Osteoblast (primary cell): ENCODE measurements at regions not wholly inside any gene's neighbourhood (a gene's known extent, or its start where the extent isn't known, plus 50 kb on each side); places are given as distances from the start of the nearest gene placed in this dataset.

Experiments used
- DNase-seq: peaks from one replicate; pipeline ENCODE4 v3.0.0; 2011; ENCODE audit warnings: low spot score, mixed read lengths; ENCODE audit not compliant: insufficient read length; ENCODE audit errors: missing footprints
- H2AFZ ChIP-seq: 2 replicates; pipeline ENCODE4 v1.6.0; 2011; ENCODE audit warnings: mild to moderate bottlenecking, low read length
- H3K27ac ChIP-seq: 2 replicates; pipeline ENCODE4 v1.5.1; 2011; ENCODE audit warnings: mild to moderate bottlenecking, low read depth, low read length, moderate library complexity
- H3K27me3 ChIP-seq: 2 replicates; pipeline ENCODE4 v1.6.0; 2012; ENCODE audit warnings: mild to moderate bottlenecking, control low read depth, inconsistent platforms, low read length, moderate library complexity; ENCODE audit not compliant: insufficient read depth
- H3K36me3 ChIP-seq: 2 replicates; pipeline ENCODE4 v1.5.1; 2011; ENCODE audit warnings: mild to moderate bottlenecking, low read length, control low read depth, moderate library complexity; ENCODE audit not compliant: insufficient read depth
- H3K4me1 ChIP-seq: 2 replicates; pipeline ENCODE4 v1.5.1; 2011; ENCODE audit warnings: mild to moderate bottlenecking, low read length, control low read depth, moderate library complexity; ENCODE audit not compliant: insufficient read depth
- H3K4me2 ChIP-seq: 2 replicates; pipeline ENCODE4 v1.6.0; 2011; ENCODE audit warnings: mild to moderate bottlenecking, low read length; ENCODE audit not compliant: insufficient read depth
- H3K4me3 ChIP-seq: fragments of 200-600 bp; sonication (generic); 3 replicates; pipeline ENCODE4 v1.5.1; 2012; ENCODE audit warnings: mild to moderate bottlenecking, low read length, inconsistent platforms; ENCODE audit not compliant: insufficient read depth
- H3K79me2 ChIP-seq: 2 replicates; pipeline ENCODE4 v1.6.0; 2012; ENCODE audit warnings: mild to moderate bottlenecking, low read length, control low read depth, inconsistent platforms; ENCODE audit not compliant: insufficient read depth
- H3K9me3 ChIP-seq: 2 replicates; pipeline ENCODE4 v1.5.1; 2011; ENCODE audit warnings: low read depth, low read length, control low read depth
- H4K20me1 ChIP-seq: 2 replicates; pipeline ENCODE4 v1.6.0; 2012; ENCODE audit warnings: mild to moderate bottlenecking, low read length, control low read depth; ENCODE audit not compliant: insufficient read depth
- CTCF ChIP-seq: IDR thresholded peaks from 2 replicates; pipeline ENCODE4 v1.5.1; 2011; ENCODE audit warnings: mild to moderate bottlenecking, low read depth, low read length, moderate library complexity; ENCODE audit errors: extremely low read depth

DNA sequence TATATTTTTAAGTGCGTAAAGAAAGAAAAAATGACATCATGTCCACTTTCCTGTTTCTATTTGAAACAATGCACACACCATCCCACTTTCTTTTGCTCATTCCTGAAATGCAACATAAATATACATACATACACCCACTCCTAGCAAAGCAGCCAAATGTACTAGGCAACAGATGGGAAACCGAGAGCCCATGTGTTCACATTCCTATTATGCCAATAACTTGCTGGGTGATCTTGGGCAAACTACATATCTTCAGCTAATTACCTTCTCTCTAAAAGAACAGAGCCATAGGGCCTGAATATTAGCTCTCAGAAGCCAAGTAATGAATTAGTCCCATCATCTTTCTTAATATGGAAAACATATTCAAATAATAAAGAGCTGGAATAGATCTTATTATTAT lies 610.6 kb upstream of the ATXN8OS start:
- H3K79me2 ChIP-seq, result no peaks in the 10 kb centered on the region

DNA sequence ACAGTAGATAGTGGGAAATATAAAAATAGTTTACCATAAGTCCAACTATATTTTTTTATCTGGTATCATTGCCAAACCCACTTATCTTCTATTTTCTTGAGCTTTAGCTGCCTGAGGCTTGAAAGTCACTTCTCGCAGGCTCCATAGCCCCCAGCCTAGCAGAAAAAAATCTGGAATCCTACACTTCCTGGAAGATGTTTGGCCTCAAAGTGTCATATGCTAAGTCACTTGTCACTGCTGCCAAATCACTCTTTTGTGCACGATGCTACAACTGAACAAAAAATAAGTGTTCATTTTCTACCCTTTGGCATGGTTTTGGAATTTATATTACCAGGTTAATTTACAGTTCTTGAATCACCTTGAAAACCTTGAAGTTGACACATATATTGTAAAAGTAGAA lies 612.5 kb upstream of the ATXN8OS start:
- Histone ChIP-seq H3K9me3 (peaks cover 2% of the 10 kb centered on the region), H3K36me3 (no peaks in the 10 kb centered on the region)
- no peak for DNase-seq

More for the DNA sequence above, 610.6 kb upstream of the ATXN8OS start:
- no peak overlapping the region for H3K4me2 ChIP-seq
- TF ChIP-seq CTCF, result no peak
- no peak overlapping the region for H2AFZ ChIP-seq
- no peaks in the 10 kb centered on the region for H4K20me1 ChIP-seq
- DNase-seq, result no peak
- no peak overlapping the region for H3K4me3 ChIP-seq
- H3K27ac ChIP-seq, result no peak overlapping the region
- H3K9me3 ChIP-seq, result no peaks in the 10 kb centered on the region
- no peaks in the 10 kb centered on the region for H3K36me3 ChIP-seq
- no peaks in the 10 kb centered on the region for H3K4me1 ChIP-seq
- H3K27me3 ChIP-seq, result no peaks in the 10 kb centered on the region

DNA sequence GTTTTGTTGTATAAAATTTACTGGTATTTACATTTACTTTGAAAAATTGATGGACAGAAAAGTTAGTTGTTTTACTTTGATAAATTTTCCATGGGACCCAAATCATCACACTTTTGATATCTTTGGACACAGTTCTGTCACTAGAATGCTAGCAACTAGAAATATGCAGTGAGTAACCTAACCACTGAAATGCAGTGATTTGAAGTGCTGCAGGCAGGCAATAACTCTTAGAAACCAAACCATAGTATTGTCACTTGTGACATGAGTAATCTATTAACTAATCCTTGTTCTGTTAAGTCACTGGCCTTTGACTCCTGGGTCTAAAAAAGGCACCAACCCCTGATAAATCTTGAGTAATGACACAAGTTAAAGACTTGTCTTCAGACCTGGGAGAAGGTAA lies 620.0 kb upstream of the ATXN8OS start:
- Histone ChIP-seq H3K27me3 (no peaks in the 10 kb centered on the region), H3K4me3 (no peak overlapping the region), H3K27ac (no peak overlapping the region), H4K20me1 (no peaks in the 10 kb centered on the region), H3K4me2 (no peak overlapping the region), H3K9me3 (peaks cover 2% of the 10 kb centered on the region), H2AFZ (no peak overlapping the region), H3K36me3 (no peaks in the 10 kb centered on the region), H3K79me2 (no peaks in the 10 kb centered on the region), H3K4me1 (no peaks in the 10 kb centered on the region)
- TF ChIP-seq CTCF, result no peak
- DNase-seq, result no peak

More for the DNA sequence above, 612.5 kb upstream of the ATXN8OS start:
- H3K27ac ChIP-seq, result no peak overlapping the region
- no peaks in the 10 kb centered on the region for H3K79me2 ChIP-seq
- TF ChIP-seq CTCF, result no peak
- H3K4me2 ChIP-seq, result no peak overlapping the region
- H3K27me3 ChIP-seq, result no peaks in the 10 kb centered on the region
- H3K4me3 ChIP-seq, result no peak overlapping the region
- H3K4me1 ChIP-seq, result no peaks in the 10 kb centered on the region
- no peak overlapping the region for H2AFZ ChIP-seq
- no peaks in the 10 kb centered on the region for H4K20me1 ChIP-seq

- Histone ChIP-seq H3K4me1 (no peaks in the 10 kb centered on the region), H3K27me3 (no peaks in the 10 kb centered on the region), H4K20me1 (no peaks in the 10 kb centered on the region), H3K27ac (no peak overlapping the region), H3K9me3 (peaks cover 2% of the 10 kb centered on the region), H3K4me3 (no peak overlapping the region), H3K79me2 (no peaks in the 10 kb centered on the region), H3K4me2 (no peak overlapping the region), H3K36me3 (no peaks in the 10 kb centered on the region), H2AFZ (no peak overlapping the region)
- no peak for DNase-seq
- TF ChIP-seq CTCF, result no peak
These were observed 621.5 kb upstream of the ATXN8OS start for GRCh38 chr13:69485991-69486592.
